Activated B cell treated with CpG ODN at 0.5 μM for 24 hours (primary cell): ENCODE measurements at regions not wholly inside any gene's neighbourhood (a gene's known extent, or its start where the extent isn't known, plus 50 kb on each side); places are given as distances from the start of the nearest gene placed in this dataset.

Source experiments
- ATAC-seq: fragments of 200-7000 bp; cut with Tn5 transposase; one replicate; pipeline ENCODE4 v1.10.0; 2021; ENCODE audit warnings: low read depth, mild to moderate bottlenecking, moderate library complexity
- CTCF ChIA-PET: fragments of 350-600 bp; sonication (Branson Sonifier 250); formaldehyde crosslinking; loops from one replicate; lab custom pipeline; 2021; ENCODE audit warnings: antibody characterized with exemption; lab: Charles Lee
- POLR2A ChIA-PET: fragments of 350-600 bp; sonication (Branson Sonifier 250); formaldehyde crosslinking; loops from one replicate; lab custom pipeline; 2021; ENCODE audit warnings: antibody characterized with exemption; lab: Charles Lee
- DNase-seq: peaks from one replicate; pipeline ENCODE4 v3.0.0; 2022
- H3K27ac Mint-ChIP-seq: one replicate; pipeline ENCODE4 v1.8.0; 2020; ENCODE audit warnings: mixed read lengths
- H3K27me3 Mint-ChIP-seq: one replicate; pipeline ENCODE4 v1.8.0; 2021; ENCODE audit warnings: mixed read lengths
- H3K36me3 Mint-ChIP-seq: one replicate; pipeline ENCODE4 v1.8.0; 2021; ENCODE audit warnings: low read depth, mixed read lengths
- H3K4me1 Mint-ChIP-seq: one replicate; pipeline ENCODE4 v1.8.0; 2021; ENCODE audit warnings: mixed read lengths
- H3K4me3 Mint-ChIP-seq: one replicate; pipeline ENCODE4 v1.8.0; 2020; ENCODE audit warnings: mild to moderate bottlenecking, mixed read lengths
- H3K9me3 Mint-ChIP-seq: one replicate; pipeline ENCODE4 v1.8.0; 2020; ENCODE audit warnings: mixed read lengths
- intact Hi-C: fragments of 100-400 bp; cut with micrococcal nuclease; formaldehyde crosslinking; loops from one replicate; pipeline ENCODE4 v1.15.1; 2024
- TF ChIP-seq, protein P1 (sequence below): fragments of 200-600 bp; IDR thresholded peaks from one replicate; pipeline ENCODE4 v1.8.0; 2022; ENCODE audit warnings: antibody characterized with exemption, mild to moderate bottlenecking

DNA sequence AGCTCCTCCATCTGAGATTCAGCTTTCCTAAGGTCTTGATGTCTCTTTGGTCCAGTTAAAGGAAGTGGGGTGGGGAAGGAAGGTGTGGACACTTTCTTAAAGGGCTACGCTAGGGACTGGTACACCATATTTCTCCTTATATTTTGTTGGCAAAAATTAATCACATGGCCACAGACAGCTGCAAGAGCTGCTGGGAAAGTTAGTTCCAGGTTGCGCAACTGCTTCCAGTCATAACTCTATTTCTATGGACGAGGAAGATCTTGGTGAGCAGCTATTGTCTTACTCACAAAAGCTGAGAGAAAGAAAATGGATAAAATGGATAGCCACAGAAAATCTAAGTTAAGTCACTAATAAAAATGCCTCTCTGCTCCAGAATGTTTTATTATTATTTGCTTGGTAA lies 60.7 kb upstream of the PPM1B start:
- Mint-ChIP-seq H3K4me1 (peaks cover 11% of the 10 kb centered on the region), H3K9me3 (no peaks in the 10 kb centered on the region), H3K4me3 (no peak overlapping the region), H3K27ac (no peak overlapping the region), H3K27me3 (no peaks in the 10 kb centered on the region), H3K36me3 (no peaks in the 10 kb centered on the region)
- DNase-seq (no peak), ATAC-seq (no peak)
- intact Hi-C loops: no loop called here
- ChIA-PET CTCF (no interaction called here), POLR2A (no interaction called here)
- TF ChIP-seq, protein P1, sequence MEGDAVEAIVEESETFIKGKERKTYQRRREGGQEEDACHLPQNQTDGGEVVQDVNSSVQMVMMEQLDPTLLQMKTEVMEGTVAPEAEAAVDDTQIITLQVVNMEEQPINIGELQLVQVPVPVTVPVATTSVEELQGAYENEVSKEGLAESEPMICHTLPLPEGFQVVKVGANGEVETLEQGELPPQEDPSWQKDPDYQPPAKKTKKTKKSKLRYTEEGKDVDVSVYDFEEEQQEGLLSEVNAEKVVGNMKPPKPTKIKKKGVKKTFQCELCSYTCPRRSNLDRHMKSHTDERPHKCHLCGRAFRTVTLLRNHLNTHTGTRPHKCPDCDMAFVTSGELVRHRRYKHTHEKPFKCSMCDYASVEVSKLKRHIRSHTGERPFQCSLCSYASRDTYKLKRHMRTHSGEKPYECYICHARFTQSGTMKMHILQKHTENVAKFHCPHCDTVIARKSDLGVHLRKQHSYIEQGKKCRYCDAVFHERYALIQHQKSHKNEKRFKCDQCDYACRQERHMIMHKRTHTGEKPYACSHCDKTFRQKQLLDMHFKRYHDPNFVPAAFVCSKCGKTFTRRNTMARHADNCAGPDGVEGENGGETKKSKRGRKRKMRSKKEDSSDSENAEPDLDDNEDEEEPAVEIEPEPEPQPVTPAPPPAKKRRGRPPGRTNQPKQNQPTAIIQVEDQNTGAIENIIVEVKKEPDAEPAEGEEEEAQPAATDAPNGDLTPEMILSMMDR: no peak

DNA sequence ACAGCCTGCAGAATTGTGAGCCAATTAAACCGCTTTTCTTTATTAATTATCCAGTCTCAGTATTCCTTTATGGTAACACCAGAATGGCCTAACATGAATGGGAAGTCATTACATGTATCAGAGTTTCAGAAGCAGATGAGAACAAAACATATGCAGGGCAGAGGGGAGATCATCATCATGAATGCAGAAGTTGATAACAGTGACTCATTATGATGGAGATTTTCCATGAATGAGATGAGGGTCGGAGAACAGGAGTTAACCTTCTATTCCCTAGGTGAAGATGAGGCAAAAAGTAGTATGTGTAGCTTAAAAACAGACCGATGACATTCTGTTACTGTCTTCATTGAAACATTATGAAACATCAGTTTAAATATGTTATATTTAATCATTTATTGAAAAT lies 59.5 kb upstream of the PPM1B start:
- DNase-seq: no peak
- TF ChIP-seq, protein P1: no peak
- Mint-ChIP-seq H3K4me1 (peaks cover 11% of the 10 kb centered on the region), H3K27ac (no peak overlapping the region), H3K9me3 (no peaks in the 10 kb centered on the region), H3K4me3 (no peak overlapping the region), H3K36me3 (no peaks in the 10 kb centered on the region), H3K27me3 (peaks cover 2% of the 10 kb centered on the region)
- intact Hi-C loops: no loop called here
- ATAC-seq: no peak
- CTCF ChIA-PET: no interaction called here
- POLR2A ChIA-PET: no interaction called here

DNA sequence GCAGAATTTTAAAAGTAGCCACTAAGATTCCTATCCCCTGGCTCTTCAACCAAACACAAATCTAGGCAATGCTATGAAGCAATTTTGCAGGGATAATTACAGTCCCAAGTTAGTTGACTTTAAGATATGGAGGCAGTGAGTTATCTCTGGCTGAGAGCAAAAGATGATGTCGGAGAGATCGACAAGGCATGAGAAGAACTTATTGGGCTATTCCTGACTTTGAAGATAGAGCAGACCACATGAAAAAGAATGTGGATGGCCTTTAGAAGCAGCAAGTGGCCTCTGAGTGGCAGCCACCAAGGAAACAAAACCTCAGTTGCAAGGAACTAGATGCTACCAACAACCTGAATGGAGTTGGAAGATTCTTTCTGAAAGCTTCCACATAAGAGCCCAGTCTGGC lies 58.2 kb upstream of the PPM1B start:
- DNase-seq (no peak), ATAC-seq (no peak)
- no peaks in the 10 kb centered on the region for H3K36me3 Mint-ChIP-seq
- no peak overlapping the region for H3K4me3 Mint-ChIP-seq
- peaks cover 11% of the 10 kb centered on the region for H3K4me1 Mint-ChIP-seq
- H3K9me3 Mint-ChIP-seq: no peaks in the 10 kb centered on the region
- CTCF ChIA-PET: no interaction called here
- H3K27me3 Mint-ChIP-seq: peaks cover 2% of the 10 kb centered on the region
- TF ChIP-seq, protein P1: no peak
- POLR2A ChIA-PET: no interaction called here
- no peak overlapping the region for H3K27ac Mint-ChIP-seq
- intact Hi-C loops: no loop called here

DNA sequence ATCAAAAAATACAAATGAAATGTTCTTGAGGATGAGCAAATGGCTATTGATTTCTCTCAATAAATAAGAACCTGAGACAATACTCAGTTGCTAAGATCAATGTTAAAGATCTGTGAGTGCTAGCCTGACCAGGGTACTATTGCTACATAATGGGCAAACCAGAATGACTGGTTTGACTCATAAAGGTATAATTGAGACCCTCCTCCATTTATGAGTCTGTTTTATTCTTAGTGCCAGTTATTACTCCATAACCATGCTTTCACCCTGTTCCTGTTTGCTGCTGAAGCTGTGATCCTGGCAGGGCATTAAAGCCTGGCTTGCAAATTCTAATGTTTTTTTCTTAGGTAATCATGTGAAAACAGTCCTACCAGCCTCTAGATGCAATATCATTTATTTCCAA lies 56.6 kb upstream of the PPM1B start:
- intact Hi-C loops: no loop called here
- Mint-ChIP-seq H3K4me1 (peaks cover 10% of the 10 kb centered on the region), H3K4me3 (no peak overlapping the region), H3K36me3 (no peaks in the 10 kb centered on the region), H3K9me3 (no peaks in the 10 kb centered on the region), H3K27me3 (peaks cover 2% of the 10 kb centered on the region), H3K27ac (no peak overlapping the region)
- DNase-seq: no peak
- ChIA-PET CTCF (no interaction called here), POLR2A (no interaction called here)
- TF ChIP-seq, protein P1: no peak
- ATAC-seq: no peak

DNA sequence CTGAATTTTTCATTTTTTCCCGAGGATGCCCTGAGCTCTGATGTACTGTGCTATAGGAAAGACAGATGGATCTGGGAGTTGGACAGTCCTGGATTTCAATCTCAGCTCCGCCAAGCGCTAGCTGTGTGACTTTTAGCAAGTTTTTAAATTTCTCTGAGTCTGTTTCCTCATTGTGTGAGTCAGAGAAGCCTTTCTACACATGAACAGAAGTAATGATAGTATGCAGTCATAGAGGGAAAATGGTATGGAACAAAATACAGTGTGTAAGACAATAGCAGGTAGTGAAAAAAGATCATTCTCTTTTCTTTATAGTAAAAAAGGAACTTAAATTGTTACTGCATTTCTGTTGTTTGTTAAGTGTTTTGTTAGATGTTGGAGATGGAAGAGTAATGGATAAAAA lies 52.4 kb upstream of the PPM1B start:
- H3K27ac Mint-ChIP-seq: no peak overlapping the region
- TF ChIP-seq, protein P1: no peak
- peaks cover 2% of the 10 kb centered on the region for H3K27me3 Mint-ChIP-seq
- no peak overlapping the region for H3K4me3 Mint-ChIP-seq
- ATAC-seq: no peak
- intact Hi-C loops: no loop called here
- no peaks in the 10 kb centered on the region for H3K9me3 Mint-ChIP-seq
- H3K36me3 Mint-ChIP-seq: no peaks in the 10 kb centered on the region
- POLR2A ChIA-PET: no interaction called here
- H3K4me1 Mint-ChIP-seq: peaks cover 4% of the 10 kb centered on the region
- no peak for DNase-seq
- CTCF ChIA-PET: no interaction called here
